Ishikawa (cell line): ENCODE measurements at regions not wholly inside any gene's neighbourhood (a gene's known extent, or its start where the extent isn't known, plus 50 kb on each side); places are given as distances from the start of the nearest gene placed in this dataset.

Experiments
- CEBPB ChIP-seq: IDR thresholded peaks from 2 replicates; pipeline ENCODE4 v1.6.1; 2012
- CREB1 ChIP-seq: IDR thresholded peaks from 2 replicates; pipeline ENCODE4 v1.6.1; 2012; ENCODE audit warnings: low read depth
- EGR1 ChIP-seq: IDR thresholded peaks from 2 replicates; pipeline ENCODE4 v1.6.1; 2012
- EP300 ChIP-seq: IDR thresholded peaks from 2 replicates; pipeline ENCODE4 v1.6.1; 2012; ENCODE audit warnings: borderline replicate concordance
- FOXM1 ChIP-seq: IDR thresholded peaks from 2 replicates; pipeline ENCODE4 v1.6.1; 2012; ENCODE audit warnings: low read depth, borderline replicate concordance
- MAX ChIP-seq: IDR thresholded peaks from 2 replicates; pipeline ENCODE4 v1.6.1; 2012
- NFIC ChIP-seq: IDR thresholded peaks from 2 replicates; pipeline ENCODE4 v1.6.1; 2012
- RAD21 ChIP-seq: IDR thresholded peaks from 2 replicates; pipeline ENCODE4 v1.6.1; 2012; ENCODE audit warnings: low read depth
- REST ChIP-seq: IDR thresholded peaks from 2 replicates; pipeline ENCODE4 v1.6.1; 2012; ENCODE audit warnings: low read depth, mild to moderate bottlenecking
- TAF1 ChIP-seq: IDR thresholded peaks from 2 replicates; pipeline ENCODE4 v1.6.1; 2012; ENCODE audit warnings: low read depth, mild to moderate bottlenecking
- TCF12 ChIP-seq: IDR thresholded peaks from 2 replicates; pipeline ENCODE4 v1.6.1; 2012; ENCODE audit warnings: low read depth
- TEAD4 ChIP-seq: IDR thresholded peaks from 2 replicates; pipeline ENCODE4 v1.6.1; 2012
- USF1 ChIP-seq: IDR thresholded peaks from 2 replicates; pipeline ENCODE4 v1.6.1; 2012
- YY1 ChIP-seq: IDR thresholded peaks from 2 replicates; pipeline ENCODE4 v1.6.1; 2012; ENCODE audit warnings: low read depth
- ZBTB7A ChIP-seq: IDR thresholded peaks from 2 replicates; pipeline ENCODE4 v1.6.1; 2012; ENCODE audit warnings: low read depth

- no peak for TF ChIP-seq REST
- no peak for TF ChIP-seq TCF12
- no peak for TF ChIP-seq ZBTB7A
- no peak for TF ChIP-seq USF1
These were observed 449.4 kb upstream of the SUCLG2 start for GRCh38 chr3:68103811-68104210.

- TF ChIP-seq USF1 = no peak
These were observed 436.2 kb upstream of the SUCLG2 start for GRCh38 chr3:68090571-68090970.

GRCh38 chr3:68089572-68090011, 435.2 kb upstream of the SUCLG2 start:
- no peak for TF ChIP-seq RAD21
- no peak for TF ChIP-seq REST
- no peak for TF ChIP-seq EGR1
- TF ChIP-seq USF1 = no peak
- no peak for TF ChIP-seq YY1

- no peak for TF ChIP-seq YY1
- no peak for TF ChIP-seq USF1
- TF ChIP-seq FOXM1 = no peak
- no peak for TF ChIP-seq CEBPB
- no peak for TF ChIP-seq TCF12
- TF ChIP-seq NFIC = no peak
- TF ChIP-seq ZBTB7A = no peak
- no peak for TF ChIP-seq CREB1
- no peak for TF ChIP-seq MAX
- TF ChIP-seq EP300 = no peak
These were observed 434.2 kb upstream of the SUCLG2 start for GRCh38 chr3:68088636-68089035.

- TF ChIP-seq TAF1 = no peak
- TF ChIP-seq TCF12 = no peak
- TF ChIP-seq TEAD4 = no peak
These were observed 433.8 kb upstream of the SUCLG2 start for GRCh38 chr3:68088216-68088615.

- no peak for TF ChIP-seq ZBTB7A
- no peak for TF ChIP-seq TCF12
- no peak for TF ChIP-seq MAX
- TF ChIP-seq NFIC = no peak
- TF ChIP-seq EP300 = no peak
- TF ChIP-seq YY1 = no peak
- TF ChIP-seq REST = no peak
- no peak for TF ChIP-seq EGR1
- no peak for TF ChIP-seq TEAD4
- TF ChIP-seq RAD21 = no peak
- no peak for TF ChIP-seq FOXM1
- TF ChIP-seq CEBPB = no peak
These were observed 417.6 kb upstream of the SUCLG2 start for GRCh38 chr3:68072062-68072461.
